22Rv1 (cell line): ENCODE measurements at regions not wholly inside any gene's neighbourhood (a gene's known extent, or its start where the extent isn't known, plus 50 kb on each side); places are given as distances from the start of the nearest gene placed in this dataset.

Source experiments
- ZFX ChIP-seq: fragments of 450-650 bp; IDR thresholded peaks from 2 replicates; pipeline ENCODE4 v1.6.1; 2017; ENCODE audit warnings: antibody characterized with exemption, borderline replicate concordance
- TF ChIP-seq, protein P1 (sequence below): fragments of 450-650 bp; IDR thresholded peaks from 2 replicates; pipeline ENCODE4 v1.5.1; 2017; ENCODE audit warnings: mild to moderate bottlenecking

DNA sequence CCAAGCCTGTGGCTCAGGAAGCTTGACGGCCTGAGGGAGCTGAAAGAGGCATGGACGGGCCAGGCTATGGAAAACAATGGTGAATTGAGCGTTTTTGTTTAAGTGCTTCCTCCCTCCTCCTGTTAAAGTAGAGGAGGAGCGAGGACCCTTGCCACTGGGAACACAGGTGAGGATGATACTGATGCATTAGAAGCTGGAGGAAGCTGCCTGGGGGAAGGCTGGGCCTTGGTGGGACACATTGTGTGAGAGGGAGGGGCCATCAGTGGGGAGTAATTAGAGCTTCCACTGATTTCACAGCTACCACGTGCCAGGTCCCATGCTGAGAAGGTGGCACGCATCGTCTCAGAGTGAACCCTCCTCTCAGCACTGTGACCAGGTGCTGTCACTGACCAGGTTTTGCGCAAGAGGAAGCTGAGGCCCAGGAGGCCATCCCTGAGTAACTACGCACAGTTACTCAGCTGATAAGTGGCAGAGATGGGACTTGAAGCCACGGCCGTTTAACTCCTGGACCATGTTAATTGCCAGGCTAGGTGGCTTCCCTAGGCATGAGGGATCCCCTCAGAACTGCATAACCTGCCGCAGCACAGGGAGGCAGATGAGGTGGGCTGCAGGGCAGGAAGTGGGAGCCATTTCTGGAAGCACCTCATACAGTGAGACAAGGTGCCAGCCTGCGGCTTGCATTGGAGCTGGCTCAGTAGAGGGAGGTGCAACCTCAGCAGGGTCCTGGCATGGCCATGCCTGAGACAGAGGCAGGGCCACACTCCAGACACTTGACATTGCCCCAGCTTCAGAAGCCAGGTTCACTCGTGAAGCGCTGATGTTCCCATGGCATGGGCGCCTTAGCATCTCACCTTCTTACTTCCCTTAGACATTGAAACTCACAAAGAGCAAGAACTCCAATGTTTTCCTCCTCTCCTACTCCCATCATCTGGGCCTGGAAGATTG lies 195.3 kb upstream of the MVB12B start:
- TF ChIP-seq, protein P1, sequence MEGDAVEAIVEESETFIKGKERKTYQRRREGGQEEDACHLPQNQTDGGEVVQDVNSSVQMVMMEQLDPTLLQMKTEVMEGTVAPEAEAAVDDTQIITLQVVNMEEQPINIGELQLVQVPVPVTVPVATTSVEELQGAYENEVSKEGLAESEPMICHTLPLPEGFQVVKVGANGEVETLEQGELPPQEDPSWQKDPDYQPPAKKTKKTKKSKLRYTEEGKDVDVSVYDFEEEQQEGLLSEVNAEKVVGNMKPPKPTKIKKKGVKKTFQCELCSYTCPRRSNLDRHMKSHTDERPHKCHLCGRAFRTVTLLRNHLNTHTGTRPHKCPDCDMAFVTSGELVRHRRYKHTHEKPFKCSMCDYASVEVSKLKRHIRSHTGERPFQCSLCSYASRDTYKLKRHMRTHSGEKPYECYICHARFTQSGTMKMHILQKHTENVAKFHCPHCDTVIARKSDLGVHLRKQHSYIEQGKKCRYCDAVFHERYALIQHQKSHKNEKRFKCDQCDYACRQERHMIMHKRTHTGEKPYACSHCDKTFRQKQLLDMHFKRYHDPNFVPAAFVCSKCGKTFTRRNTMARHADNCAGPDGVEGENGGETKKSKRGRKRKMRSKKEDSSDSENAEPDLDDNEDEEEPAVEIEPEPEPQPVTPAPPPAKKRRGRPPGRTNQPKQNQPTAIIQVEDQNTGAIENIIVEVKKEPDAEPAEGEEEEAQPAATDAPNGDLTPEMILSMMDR, result no peak
- no peak for TF ChIP-seq ZFX
